Liver (tissue), 8 donors: ENCODE measurements at regions not wholly inside any gene's neighbourhood (a gene's known extent, or its start where the extent isn't known, plus 50 kb on each side); places are given as distances from the start of the nearest gene placed in this dataset.

Experiments used
- DNase-seq: peaks from one replicate; pipeline ENCODE4 v3.0.0-alpha.2; 2017; ENCODE audit warnings: low spot score
- H3K27ac ChIP-seq, 2 donors: one replicate each; pipeline ENCODE4 v1.7.0; 2013; ENCODE audit warnings: inconsistent platforms in 2 of 2, low read length in 2 of 2, control low read depth in 1 of 2, low read depth in 1 of 2, mild to moderate bottlenecking in 1 of 2
- H3K27me3 ChIP-seq, 4 donors: one replicate each; pipeline versions ENCODE4 v1.6.1 to v1.7.0; 2013; ENCODE audit warnings: low read length in 3 of 4, inconsistent platforms in 1 of 4, mild to moderate bottlenecking in 1 of 4, moderate library complexity in 1 of 4; ENCODE audit not compliant: control insufficient read depth in 4 of 4, insufficient read depth in 4 of 4
- H3K36me3 ChIP-seq, 4 donors: one replicate each; pipeline versions ENCODE4 v1.6.1 to v1.7.0; 2013; ENCODE audit warnings: low read length in 3 of 4, mild to moderate bottlenecking in 3 of 4, low read depth in 1 of 4, moderate library complexity in 1 of 4; ENCODE audit not compliant: control insufficient read depth in 4 of 4, insufficient read depth in 3 of 4
- H3K4me1 ChIP-seq, 4 donors: one replicate each; pipeline versions ENCODE4 v1.6.1 to v1.7.0; 2013; ENCODE audit warnings: low read length in 3 of 4, mild to moderate bottlenecking in 3 of 4, moderate library complexity in 1 of 4; ENCODE audit not compliant: control insufficient read depth in 4 of 4, insufficient read depth in 4 of 4
- H3K4me3 ChIP-seq, 3 donors: one replicate each; pipeline versions ENCODE4 v1.6.1 to v1.7.0; 2013; ENCODE audit warnings: low read length in 3 of 3, control low read depth in 1 of 3, low read depth in 1 of 3, mild to moderate bottlenecking in 1 of 3
- H3K9ac ChIP-seq, 2 donors: one replicate each; pipeline ENCODE4 v1.7.0; 2013; ENCODE audit warnings: low read length in 2 of 2, mild to moderate bottlenecking in 2 of 2, moderate library complexity in 2 of 2, control low read depth in 1 of 2, low read depth in 1 of 2
- H3K9me3 ChIP-seq, 4 donors: one replicate each; pipeline versions ENCODE4 v1.6.1 to v1.7.0; 2013; ENCODE audit warnings: low read length in 3 of 4; ENCODE audit not compliant: control insufficient read depth in 4 of 4
- EGR1 ChIP-seq, 2 donors: IDR thresholded peaks; 2 replicates each; pipeline ENCODE4 v1.6.1; 2016 to 2018; ENCODE audit warnings: antibody characterized with exemption in 2 of 2, low read depth in 2 of 2
- FOXA1 ChIP-seq: IDR thresholded peaks from 2 replicates; pipeline ENCODE4 v1.6.1; 2016; ENCODE audit warnings: antibody characterized with exemption
- FOXA2 ChIP-seq: IDR thresholded peaks from 2 replicates; pipeline ENCODE4 v1.6.1; 2016; ENCODE audit warnings: antibody characterized with exemption
- GABPA ChIP-seq, 2 donors: IDR thresholded peaks in 1 of 2; conservative IDR thresholded peaks in 1 of 2; 2 replicates each; pipeline ENCODE4 v1.6.1; 2016; ENCODE audit warnings: antibody characterized with exemption in 2 of 2, mild to moderate bottlenecking in 1 of 2, moderate library complexity in 1 of 2
- HNF4A ChIP-seq, 2 donors: conservative IDR thresholded peaks; 2 replicates each; pipeline ENCODE4 v1.6.1; 2016; ENCODE audit warnings: antibody characterized with exemption in 2 of 2, mild to moderate bottlenecking in 2 of 2
- HNF4G ChIP-seq: IDR thresholded peaks from 2 replicates; pipeline ENCODE4 v1.6.1; 2016; ENCODE audit warnings: antibody characterized with exemption
- JUND ChIP-seq, 2 donors: IDR thresholded peaks; 2 replicates each; pipeline ENCODE4 v1.6.1; 2016; ENCODE audit warnings: antibody characterized with exemption in 2 of 2
- NR2F2 ChIP-seq: IDR thresholded peaks from 2 replicates; pipeline ENCODE4 v1.6.1; 2016; ENCODE audit warnings: antibody characterized with exemption
- RAD21 ChIP-seq, 2 donors: IDR thresholded peaks; 2 replicates each; pipeline ENCODE4 v1.6.1; 2016; ENCODE audit warnings: antibody characterized with exemption in 2 of 2, mild to moderate bottlenecking in 2 of 2
- RXRA ChIP-seq, 2 donors: IDR thresholded peaks; 2 replicates each; pipeline ENCODE4 v1.6.1; 2017 to 2018; ENCODE audit warnings: antibody characterized with exemption in 2 of 2, mild to moderate bottlenecking in 1 of 2
- SP1 ChIP-seq: IDR thresholded peaks from 2 replicates; pipeline ENCODE4 v1.6.1; 2018; ENCODE audit warnings: antibody characterized with exemption, mild to moderate bottlenecking
- TAF1 ChIP-seq: conservative IDR thresholded peaks from 2 replicates; pipeline ENCODE4 v1.6.1; 2016; ENCODE audit warnings: antibody characterized with exemption, mild to moderate bottlenecking
- YY1 ChIP-seq: IDR thresholded peaks from 2 replicates; pipeline ENCODE4 v1.6.1; 2016; ENCODE audit warnings: antibody characterized with exemption, mild to moderate bottlenecking
- WGBS: extraction: QIAGEN DNeasy Blood & Tissue Kit; methylation state at CpG from one replicate; pipeline ENCODE4 v1.1.7; 2013; 5-methylcytosine and 5-hydroxymethylcytosine counted together
- TF ChIP-seq, protein P1 (sequence below): IDR thresholded peaks from 2 replicates; pipeline ENCODE4 v1.6.1; 2016; ENCODE audit warnings: antibody characterized with exemption
- TF ChIP-seq, protein P2 (sequence below): IDR thresholded peaks from 2 replicates; pipeline ENCODE4 v1.6.1; 2016; ENCODE audit warnings: antibody characterized with exemption, mild to moderate bottlenecking
- TF ChIP-seq, protein P3 (sequence below): IDR thresholded peaks from 2 replicates; pipeline ENCODE4 v1.6.1; 2016; ENCODE audit warnings: antibody characterized with exemption
- TF ChIP-seq, protein P4 (sequence below): fragments of 150-350 bp; IDR thresholded peaks from 2 replicates; pipeline ENCODE4 v1.5.1; 2017; ENCODE audit warnings: improper control_type of control experiment, low read depth, low read length; ENCODE audit not compliant: missing input control
- TF ChIP-seq, protein P5 (sequence below): IDR thresholded peaks from 2 replicates; pipeline ENCODE4 v1.6.1; 2016; ENCODE audit warnings: antibody characterized with exemption
- donor health status: healthy.
- donor health status: healthy.
- donor health status: healthy.
- donor health status: healthy.
- donor health status: healthy.

DNA sequence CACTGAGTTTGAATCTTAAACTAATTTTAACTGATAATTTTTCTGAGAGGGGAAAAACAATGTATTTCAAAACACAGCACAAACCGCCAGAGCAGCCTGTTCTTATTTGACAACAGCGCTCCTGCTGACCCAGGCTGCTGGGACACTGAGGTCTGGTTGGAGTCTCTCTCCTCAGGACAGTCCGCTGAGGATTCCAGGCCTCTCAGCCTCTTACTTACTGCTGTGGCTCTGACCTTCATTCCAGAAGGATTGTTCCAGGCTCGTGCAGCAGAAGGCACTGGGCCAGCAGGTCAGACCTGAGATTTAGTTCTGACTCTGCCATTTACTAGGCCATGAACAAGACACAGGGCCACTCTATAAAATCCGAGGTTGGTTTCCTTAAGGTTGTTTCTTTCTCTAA is 393.6 kb downstream of the TDRD3 start:
- Histone ChIP-seq H3K36me3 (no peaks in the 10 kb centered on the region), H3K4me1 (no peaks in the 10 kb centered on the region), H3K4me3 (no peak overlapping the region), H3K9ac (no peak overlapping the region), H3K9me3 (no peaks in the 10 kb centered on the region), H3K27me3 (no peaks in the 10 kb centered on the region), H3K27ac (no peak overlapping the region)
- TF ChIP-seq TAF1 (no peak), SP1 (no peak), HNF4G (no peak), RAD21 (IDR thresholded peaks at IDR 0.05) (no peak), RXRA (IDR thresholded peaks at IDR 0.05) (no peak), NR2F2 (no peak), JUND (IDR thresholded peaks at IDR 0.05) (no peak), EGR1 (IDR thresholded peaks at IDR 0.05; ENCODE audit: low read depth in 2 of 2) (no peak), HNF4A (conservative IDR thresholded peaks at IDR 0.05) (no peak), FOXA1 (no peak), FOXA2 (no peak), YY1 (no peak), GABPA (IDR thresholded peaks at IDR 0.05 in 1 of 2, conservative IDR thresholded peaks at IDR 0.05 in 1 of 2) (no peak)
- TF ChIP-seq, protein P1, sequence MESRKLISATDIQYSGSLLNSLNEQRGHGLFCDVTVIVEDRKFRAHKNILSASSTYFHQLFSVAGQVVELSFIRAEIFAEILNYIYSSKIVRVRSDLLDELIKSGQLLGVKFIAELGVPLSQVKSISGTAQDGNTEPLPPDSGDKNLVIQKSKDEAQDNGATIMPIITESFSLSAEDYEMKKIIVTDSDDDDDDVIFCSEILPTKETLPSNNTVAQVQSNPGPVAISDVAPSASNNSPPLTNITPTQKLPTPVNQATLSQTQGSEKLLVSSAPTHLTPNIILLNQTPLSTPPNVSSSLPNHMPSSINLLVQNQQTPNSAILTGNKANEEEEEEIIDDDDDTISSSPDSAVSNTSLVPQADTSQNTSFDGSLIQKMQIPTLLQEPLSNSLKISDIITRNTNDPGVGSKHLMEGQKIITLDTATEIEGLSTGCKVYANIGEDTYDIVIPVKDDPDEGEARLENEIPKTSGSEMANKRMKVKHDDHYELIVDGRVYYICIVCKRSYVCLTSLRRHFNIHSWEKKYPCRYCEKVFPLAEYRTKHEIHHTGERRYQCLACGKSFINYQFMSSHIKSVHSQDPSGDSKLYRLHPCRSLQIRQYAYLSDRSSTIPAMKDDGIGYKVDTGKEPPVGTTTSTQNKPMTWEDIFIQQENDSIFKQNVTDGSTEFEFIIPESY = no peak
- TF ChIP-seq, protein P2, sequence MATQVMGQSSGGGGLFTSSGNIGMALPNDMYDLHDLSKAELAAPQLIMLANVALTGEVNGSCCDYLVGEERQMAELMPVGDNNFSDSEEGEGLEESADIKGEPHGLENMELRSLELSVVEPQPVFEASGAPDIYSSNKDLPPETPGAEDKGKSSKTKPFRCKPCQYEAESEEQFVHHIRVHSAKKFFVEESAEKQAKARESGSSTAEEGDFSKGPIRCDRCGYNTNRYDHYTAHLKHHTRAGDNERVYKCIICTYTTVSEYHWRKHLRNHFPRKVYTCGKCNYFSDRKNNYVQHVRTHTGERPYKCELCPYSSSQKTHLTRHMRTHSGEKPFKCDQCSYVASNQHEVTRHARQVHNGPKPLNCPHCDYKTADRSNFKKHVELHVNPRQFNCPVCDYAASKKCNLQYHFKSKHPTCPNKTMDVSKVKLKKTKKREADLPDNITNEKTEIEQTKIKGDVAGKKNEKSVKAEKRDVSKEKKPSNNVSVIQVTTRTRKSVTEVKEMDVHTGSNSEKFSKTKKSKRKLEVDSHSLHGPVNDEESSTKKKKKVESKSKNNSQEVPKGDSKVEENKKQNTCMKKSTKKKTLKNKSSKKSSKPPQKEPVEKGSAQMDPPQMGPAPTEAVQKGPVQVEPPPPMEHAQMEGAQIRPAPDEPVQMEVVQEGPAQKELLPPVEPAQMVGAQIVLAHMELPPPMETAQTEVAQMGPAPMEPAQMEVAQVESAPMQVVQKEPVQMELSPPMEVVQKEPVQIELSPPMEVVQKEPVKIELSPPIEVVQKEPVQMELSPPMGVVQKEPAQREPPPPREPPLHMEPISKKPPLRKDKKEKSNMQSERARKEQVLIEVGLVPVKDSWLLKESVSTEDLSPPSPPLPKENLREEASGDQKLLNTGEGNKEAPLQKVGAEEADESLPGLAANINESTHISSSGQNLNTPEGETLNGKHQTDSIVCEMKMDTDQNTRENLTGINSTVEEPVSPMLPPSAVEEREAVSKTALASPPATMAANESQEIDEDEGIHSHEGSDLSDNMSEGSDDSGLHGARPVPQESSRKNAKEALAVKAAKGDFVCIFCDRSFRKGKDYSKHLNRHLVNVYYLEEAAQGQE = no peak
- TF ChIP-seq, protein P3, sequence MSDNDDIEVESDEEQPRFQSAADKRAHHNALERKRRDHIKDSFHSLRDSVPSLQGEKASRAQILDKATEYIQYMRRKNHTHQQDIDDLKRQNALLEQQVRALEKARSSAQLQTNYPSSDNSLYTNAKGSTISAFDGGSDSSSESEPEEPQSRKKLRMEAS = no peak
- TF ChIP-seq, protein P4, sequence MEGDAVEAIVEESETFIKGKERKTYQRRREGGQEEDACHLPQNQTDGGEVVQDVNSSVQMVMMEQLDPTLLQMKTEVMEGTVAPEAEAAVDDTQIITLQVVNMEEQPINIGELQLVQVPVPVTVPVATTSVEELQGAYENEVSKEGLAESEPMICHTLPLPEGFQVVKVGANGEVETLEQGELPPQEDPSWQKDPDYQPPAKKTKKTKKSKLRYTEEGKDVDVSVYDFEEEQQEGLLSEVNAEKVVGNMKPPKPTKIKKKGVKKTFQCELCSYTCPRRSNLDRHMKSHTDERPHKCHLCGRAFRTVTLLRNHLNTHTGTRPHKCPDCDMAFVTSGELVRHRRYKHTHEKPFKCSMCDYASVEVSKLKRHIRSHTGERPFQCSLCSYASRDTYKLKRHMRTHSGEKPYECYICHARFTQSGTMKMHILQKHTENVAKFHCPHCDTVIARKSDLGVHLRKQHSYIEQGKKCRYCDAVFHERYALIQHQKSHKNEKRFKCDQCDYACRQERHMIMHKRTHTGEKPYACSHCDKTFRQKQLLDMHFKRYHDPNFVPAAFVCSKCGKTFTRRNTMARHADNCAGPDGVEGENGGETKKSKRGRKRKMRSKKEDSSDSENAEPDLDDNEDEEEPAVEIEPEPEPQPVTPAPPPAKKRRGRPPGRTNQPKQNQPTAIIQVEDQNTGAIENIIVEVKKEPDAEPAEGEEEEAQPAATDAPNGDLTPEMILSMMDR = no peak
- TF ChIP-seq, protein P5, sequence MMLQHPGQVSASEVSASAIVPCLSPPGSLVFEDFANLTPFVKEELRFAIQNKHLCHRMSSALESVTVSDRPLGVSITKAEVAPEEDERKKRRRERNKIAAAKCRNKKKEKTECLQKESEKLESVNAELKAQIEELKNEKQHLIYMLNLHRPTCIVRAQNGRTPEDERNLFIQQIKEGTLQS = no peak
- DNase-seq = no peak
- 70% methylated on average over 5 of the region's 5 CpGs for WGBS
